Cardiac muscle cell (in vitro differentiated cells and primary cell): ENCODE measurements at regions not wholly inside any gene's neighbourhood (a gene's known extent, or its start where the extent isn't known, plus 50 kb on each side); places are given as distances from the start of the nearest gene placed in this dataset.
"Not testable (repeated sequence)": the region's sequence is repeated elsewhere in the genome, so short reads cannot be mapped to it uniquely, and the experiment has no call there.

Experiments used
- DNase-seq, 2 donors: peaks; one replicate each; pipeline versions ENCODE4 v3.0.0 to v3.0.0-alpha.2; 2010 to 2017; ENCODE audit warnings: low read depth in 1 of 2, low spot score in 1 of 2
- H3K27ac ChIP-seq: fragments of 200-600 bp; sonication (generic); 2 replicates; pipeline ENCODE4 v1.5.1; 2016
- H3K27me3 ChIP-seq: fragments of 200-600 bp; sonication (generic); 2 replicates; pipeline ENCODE4 v1.6.0; 2016; ENCODE audit warnings: control low read depth
- H3K36me3 ChIP-seq: fragments of 200-600 bp; sonication (generic); 2 replicates; pipeline ENCODE4 v1.5.1; 2016; ENCODE audit warnings: control low read depth
- H3K4me1 ChIP-seq: fragments of 200-600 bp; sonication (generic); 2 replicates; pipeline ENCODE4 v1.8.1; 2017; ENCODE audit warnings: low read depth, mild to moderate bottlenecking, mixed run types
- H3K4me3 ChIP-seq: fragments of 200-600 bp; sonication (generic); 2 replicates; pipeline ENCODE4 v1.5.1; 2016; ENCODE audit warnings: mild to moderate bottlenecking
- H3K9me3 ChIP-seq: fragments of 200-600 bp; sonication (generic); 2 replicates; pipeline ENCODE4 v1.5.1; 2017; ENCODE audit warnings: low read depth, mild to moderate bottlenecking, control low read depth
- CTCF ChIP-seq: IDR thresholded peaks from 2 replicates; pipeline ENCODE4 v1.5.1; 2012; ENCODE audit warnings: low read depth, mild to moderate bottlenecking, low read length

GRCh38 chr2:40016151-40016885 lies 237.3 kb upstream of the THUMPD2 start:
- no peak overlapping the region for H3K4me3 ChIP-seq
- H3K27ac ChIP-seq: no peak overlapping the region
- H3K4me1 ChIP-seq: no peaks in the 10 kb centered on the region
- DNase-seq: no peak
- no peaks in the 10 kb centered on the region for H3K9me3 ChIP-seq
- H3K36me3 ChIP-seq: no peaks in the 10 kb centered on the region
- TF ChIP-seq CTCF: no peak
- no peaks in the 10 kb centered on the region for H3K27me3 ChIP-seq

GRCh38 chr2:40013962-40014361 lies 234.9 kb upstream of the THUMPD2 start:
- H3K27ac ChIP-seq, H3K4me3 ChIP-seq, H3K27me3 ChIP-seq, H3K36me3 ChIP-seq, DNase-seq, H3K9me3 ChIP-seq, H3K4me1 ChIP-seq: not testable (repeated sequence)

GRCh38 chr2:40004336-40004735 lies 225.3 kb upstream of the THUMPD2 start:
- TF ChIP-seq CTCF: no peak
- Histone ChIP-seq H3K9me3 (no peaks in the 10 kb centered on the region), H3K36me3 (no peaks in the 10 kb centered on the region), H3K27me3 (no peaks in the 10 kb centered on the region), H3K4me1 (no peaks in the 10 kb centered on the region), H3K27ac (no peak overlapping the region), H3K4me3 (no peak overlapping the region)
- DNase-seq: peak in 1 of 2 donors; percentile 13

GRCh38 chr2:40002339-40002738 lies 223.3 kb upstream of the THUMPD2 start:
- no peak for DNase-seq
- TF ChIP-seq CTCF: no peak
- Histone ChIP-seq H3K36me3 (no peaks in the 10 kb centered on the region), H3K27me3 (no peaks in the 10 kb centered on the region), H3K27ac (no peak overlapping the region), H3K4me3 (no peak overlapping the region), H3K4me1 (no peaks in the 10 kb centered on the region), H3K9me3 (no peaks in the 10 kb centered on the region)

GRCh38 chr2:39999864-40000263 lies 220.8 kb upstream of the THUMPD2 start:
- H3K9me3 ChIP-seq: no peaks in the 10 kb centered on the region
- H3K4me3 ChIP-seq: no peak overlapping the region
- no peak for TF ChIP-seq CTCF
- H3K27me3 ChIP-seq: no peaks in the 10 kb centered on the region
- H3K27ac ChIP-seq: no peak overlapping the region
- DNase-seq: no peak
- H3K4me1 ChIP-seq: no peaks in the 10 kb centered on the region
- no peaks in the 10 kb centered on the region for H3K36me3 ChIP-seq

- no peaks in the 10 kb centered on the region for H3K4me1 ChIP-seq
- H3K4me3 ChIP-seq: no peak overlapping the region
- no peak for DNase-seq
- no peak for TF ChIP-seq CTCF
- no peak overlapping the region for H3K27ac ChIP-seq
- no peaks in the 10 kb centered on the region for H3K9me3 ChIP-seq
- H3K36me3 ChIP-seq: no peaks in the 10 kb centered on the region
- no peaks in the 10 kb centered on the region for H3K27me3 ChIP-seq
Measured at GRCh38 chr2:39998617-39999016, 219.6 kb upstream of the THUMPD2 start.
